ENCODE measurements at regions not wholly inside any gene's neighbourhood (a gene's known extent, or its start where the extent isn't known, plus 50 kb on each side); places are given as distances from the start of the nearest gene placed in this dataset.

DNA sequence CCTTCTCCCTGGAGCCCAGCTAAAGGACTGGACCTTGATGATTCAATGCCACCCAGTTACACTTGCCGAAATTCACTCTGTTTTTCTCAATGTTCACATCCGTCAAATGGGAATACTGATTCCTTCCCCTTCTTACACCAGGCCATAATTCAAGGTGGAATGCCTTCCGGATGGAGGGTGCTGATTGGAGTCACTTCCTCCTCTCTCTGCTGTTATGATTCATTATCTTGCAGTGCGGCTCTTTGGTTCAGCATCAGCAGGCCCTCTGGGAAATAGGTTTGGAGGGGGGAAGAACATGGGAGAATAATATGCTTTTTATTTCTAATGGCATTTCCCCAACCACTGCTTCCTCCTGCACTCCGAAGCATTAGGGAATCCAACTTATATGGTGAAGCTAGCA, 390.6 kb upstream of the TBX3 start:
- BruUV-seq (replicated peaks): no TSS peak
- TF ChIP-seq, protein P1, sequence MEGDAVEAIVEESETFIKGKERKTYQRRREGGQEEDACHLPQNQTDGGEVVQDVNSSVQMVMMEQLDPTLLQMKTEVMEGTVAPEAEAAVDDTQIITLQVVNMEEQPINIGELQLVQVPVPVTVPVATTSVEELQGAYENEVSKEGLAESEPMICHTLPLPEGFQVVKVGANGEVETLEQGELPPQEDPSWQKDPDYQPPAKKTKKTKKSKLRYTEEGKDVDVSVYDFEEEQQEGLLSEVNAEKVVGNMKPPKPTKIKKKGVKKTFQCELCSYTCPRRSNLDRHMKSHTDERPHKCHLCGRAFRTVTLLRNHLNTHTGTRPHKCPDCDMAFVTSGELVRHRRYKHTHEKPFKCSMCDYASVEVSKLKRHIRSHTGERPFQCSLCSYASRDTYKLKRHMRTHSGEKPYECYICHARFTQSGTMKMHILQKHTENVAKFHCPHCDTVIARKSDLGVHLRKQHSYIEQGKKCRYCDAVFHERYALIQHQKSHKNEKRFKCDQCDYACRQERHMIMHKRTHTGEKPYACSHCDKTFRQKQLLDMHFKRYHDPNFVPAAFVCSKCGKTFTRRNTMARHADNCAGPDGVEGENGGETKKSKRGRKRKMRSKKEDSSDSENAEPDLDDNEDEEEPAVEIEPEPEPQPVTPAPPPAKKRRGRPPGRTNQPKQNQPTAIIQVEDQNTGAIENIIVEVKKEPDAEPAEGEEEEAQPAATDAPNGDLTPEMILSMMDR (IDR thresholded peaks at IDR 0.05; ENCODE audit: unreplicated experiment): no peak
- Mint-ChIP-seq H3K27me3 (ENCODE audit: unreplicated experiment) (no peaks in the 10 kb centered on the region), H3K9me3 (ENCODE audit: low read depth, unreplicated experiment) (peaks cover 33% of the 10 kb centered on the region), H3K4me1 (ENCODE audit: low read depth, unreplicated experiment) (no peaks in the 10 kb centered on the region), H3K4me3 (ENCODE audit: low read depth, unreplicated experiment) (no peak overlapping the region), H3K27ac (ENCODE audit: unreplicated experiment) (no peak overlapping the region), H3K36me3 (ENCODE audit: insufficient read depth, unreplicated experiment) (no peaks in the 10 kb centered on the region)
- intact Hi-C loops (cut with micrococcal nuclease; ENCODE audit: unreplicated experiment): no loop called here
- DNase-seq: no peak
- CTCF ChIA-PET: interaction anchor here (0.8 kb wide), 1 partner anchor 73 kb away, joined by 4 read pairs; no protein-coding TSS in a partner anchor

DNA sequence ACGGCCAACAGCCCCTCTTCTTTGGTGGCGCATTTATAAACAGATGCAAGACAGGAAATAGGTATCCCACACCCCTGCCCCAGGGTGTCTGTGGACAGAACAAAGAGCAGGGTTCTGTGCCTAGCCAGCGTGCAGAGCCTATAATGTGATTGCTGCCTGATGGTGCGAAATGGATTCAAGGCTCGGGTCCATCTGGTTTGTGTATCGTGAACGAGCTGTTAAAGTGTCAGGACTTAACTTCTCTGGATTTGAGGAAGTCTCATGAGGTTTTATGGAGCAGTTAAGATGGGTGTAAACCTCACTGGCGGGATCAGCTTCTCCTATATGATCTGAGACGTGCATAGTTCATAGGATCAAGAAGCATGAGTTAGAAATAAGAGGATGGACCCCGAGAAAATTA, 388.7 kb upstream of the TBX3 start:
- intact Hi-C loops (cut with micrococcal nuclease; ENCODE audit: unreplicated experiment): no loop called here
- no TSS peak for BruUV-seq (replicated peaks)
- no peaks in the 10 kb centered on the region for H3K27me3 Mint-ChIP-seq (ENCODE audit: unreplicated experiment)

DNA sequence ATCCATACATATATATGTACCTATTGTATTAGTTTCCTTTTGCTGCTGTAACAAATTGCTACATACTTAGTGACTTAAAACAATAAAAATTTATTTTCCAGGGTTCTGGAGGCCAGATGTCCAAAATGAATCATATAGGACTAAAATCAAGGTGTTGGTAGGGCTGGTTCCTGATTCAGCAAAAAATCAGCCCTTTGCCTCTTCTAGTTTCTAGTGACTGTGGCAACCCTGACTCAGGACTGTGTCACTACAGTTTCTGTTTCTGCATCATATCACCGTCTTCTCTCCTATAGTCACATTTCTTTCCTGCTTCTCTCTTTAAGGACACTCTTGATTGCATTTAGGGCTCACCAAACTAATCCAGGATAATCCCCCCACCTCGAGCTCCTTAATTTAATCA, 386.3 kb upstream of the TBX3 start:
- Mint-ChIP-seq H3K4me3 (ENCODE audit: low read depth, unreplicated experiment) (no peak overlapping the region), H3K27me3 (ENCODE audit: unreplicated experiment) (no peaks in the 10 kb centered on the region), H3K4me1 (ENCODE audit: low read depth, unreplicated experiment) (no peaks in the 10 kb centered on the region), H3K9me3 (ENCODE audit: low read depth, unreplicated experiment) (peaks cover 18% of the 10 kb centered on the region), H3K36me3 (ENCODE audit: insufficient read depth, unreplicated experiment) (no peaks in the 10 kb centered on the region), H3K27ac (ENCODE audit: unreplicated experiment) (no peak overlapping the region)
- CTCF ChIA-PET: no interaction called here
- TF ChIP-seq, protein P1 (IDR thresholded peaks at IDR 0.05; ENCODE audit: unreplicated experiment): no peak
- BruUV-seq (replicated peaks): no TSS peak
- no peak for DNase-seq
- intact Hi-C loops (cut with micrococcal nuclease; ENCODE audit: unreplicated experiment): no loop called here

More for the DNA sequence above, 388.7 kb upstream of the TBX3 start:
- no peak overlapping the region for H3K4me3 Mint-ChIP-seq (ENCODE audit: low read depth, unreplicated experiment)
- peaks cover 31% of the 10 kb centered on the region for H3K9me3 Mint-ChIP-seq (ENCODE audit: low read depth, unreplicated experiment)
- H3K27ac Mint-ChIP-seq (ENCODE audit: unreplicated experiment): no peak overlapping the region
- H3K4me1 Mint-ChIP-seq (ENCODE audit: low read depth, unreplicated experiment): no peaks in the 10 kb centered on the region
- TF ChIP-seq, protein P1 (IDR thresholded peaks at IDR 0.05; ENCODE audit: unreplicated experiment): no peak
- CTCF ChIA-PET: no interaction called here
- H3K36me3 Mint-ChIP-seq (ENCODE audit: insufficient read depth, unreplicated experiment): no peaks in the 10 kb centered on the region
- no peak for DNase-seq

DNA sequence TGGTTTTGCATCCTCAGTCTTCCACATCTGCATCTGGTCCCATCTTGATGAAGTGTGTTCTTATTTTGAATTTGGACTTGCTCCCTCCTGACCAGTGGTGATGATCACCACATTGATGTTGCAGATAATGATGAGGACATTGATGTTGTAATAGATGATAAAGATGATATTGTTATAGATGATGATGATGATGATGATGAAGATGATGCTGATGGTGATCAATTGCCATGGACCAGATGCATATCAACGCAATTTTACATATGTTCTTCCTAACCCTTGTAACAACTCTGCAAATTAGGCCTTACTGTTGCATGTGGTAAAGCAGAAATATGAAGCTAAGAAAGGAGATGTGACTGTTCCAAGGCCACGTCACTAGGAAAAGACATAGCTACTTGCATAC, 380.3 kb upstream of the TBX3 start:
- intact Hi-C loops (cut with micrococcal nuclease; ENCODE audit: unreplicated experiment): no loop called here
- Mint-ChIP-seq H3K27ac (ENCODE audit: unreplicated experiment) (no peak overlapping the region), H3K4me3 (ENCODE audit: low read depth, unreplicated experiment) (no peak overlapping the region), H3K27me3 (ENCODE audit: unreplicated experiment) (no peaks in the 10 kb centered on the region), H3K4me1 (ENCODE audit: low read depth, unreplicated experiment) (no peaks in the 10 kb centered on the region), H3K36me3 (ENCODE audit: insufficient read depth, unreplicated experiment) (no peaks in the 10 kb centered on the region), H3K9me3 (ENCODE audit: low read depth, unreplicated experiment) (peaks cover 5% of the 10 kb centered on the region)
- TF ChIP-seq, protein P1 (IDR thresholded peaks at IDR 0.05; ENCODE audit: unreplicated experiment): no peak
- DNase-seq: no peak
- CTCF ChIA-PET: interaction anchor here (0.6 kb wide), 1 partner anchor 86 kb away, joined by 3 read pairs; no protein-coding TSS in a partner anchor
- BruUV-seq (replicated peaks): no TSS peak

All from Calu3 (cell line).